Prostate gland (tissue), 2 donors: ENCODE measurements at regions not wholly inside any gene's neighbourhood (a gene's known extent, or its start where the extent isn't known, plus 50 kb on each side); places are given as distances from the start of the nearest gene placed in this dataset.

Experiments
- POLR2AphosphoS5 ChIP-seq: sonication (generic); formaldehyde crosslinking; IDR thresholded peaks from one replicate; pipeline ENCODE4 v1.6.1; 2017; ENCODE audit warnings: antibody characterized with exemption
- TF ChIP-seq, protein P1 (sequence below), 4 experiments: fragments of 200-600 bp in 2 of 4; fragments of 450-650 bp in 2 of 4; sonication (generic) in 2 of 4; IDR thresholded peaks; 1 replicate in 3 of 4; 2 replicates in 1 of 4; pipeline ENCODE4 v1.5.1; 2016 to 2019; ENCODE audit warnings: antibody characterized with exemption in 4 of 4, mild to moderate bottlenecking in 2 of 4, moderate library complexity in 2 of 4

- no peak for TF ChIP-seq POLR2AphosphoS5
- TF ChIP-seq, protein P1, sequence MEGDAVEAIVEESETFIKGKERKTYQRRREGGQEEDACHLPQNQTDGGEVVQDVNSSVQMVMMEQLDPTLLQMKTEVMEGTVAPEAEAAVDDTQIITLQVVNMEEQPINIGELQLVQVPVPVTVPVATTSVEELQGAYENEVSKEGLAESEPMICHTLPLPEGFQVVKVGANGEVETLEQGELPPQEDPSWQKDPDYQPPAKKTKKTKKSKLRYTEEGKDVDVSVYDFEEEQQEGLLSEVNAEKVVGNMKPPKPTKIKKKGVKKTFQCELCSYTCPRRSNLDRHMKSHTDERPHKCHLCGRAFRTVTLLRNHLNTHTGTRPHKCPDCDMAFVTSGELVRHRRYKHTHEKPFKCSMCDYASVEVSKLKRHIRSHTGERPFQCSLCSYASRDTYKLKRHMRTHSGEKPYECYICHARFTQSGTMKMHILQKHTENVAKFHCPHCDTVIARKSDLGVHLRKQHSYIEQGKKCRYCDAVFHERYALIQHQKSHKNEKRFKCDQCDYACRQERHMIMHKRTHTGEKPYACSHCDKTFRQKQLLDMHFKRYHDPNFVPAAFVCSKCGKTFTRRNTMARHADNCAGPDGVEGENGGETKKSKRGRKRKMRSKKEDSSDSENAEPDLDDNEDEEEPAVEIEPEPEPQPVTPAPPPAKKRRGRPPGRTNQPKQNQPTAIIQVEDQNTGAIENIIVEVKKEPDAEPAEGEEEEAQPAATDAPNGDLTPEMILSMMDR (IDR thresholded peaks at IDR 0.05) = no peak
These were observed 885.2 kb downstream of the DCDC2C start for GRCh38 chr2:4588606-4589005.
